OCI-LY1 (cell line): ENCODE measurements at regions not wholly inside any gene's neighbourhood (a gene's known extent, or its start where the extent isn't known, plus 50 kb on each side); places are given as distances from the start of the nearest gene placed in this dataset.
A peak's percentile ranks its signal among the peaks of the same experiment; 100 is the strongest.

Experiments
- H2AFZ ChIP-seq: fragments of 200-600 bp; sonication (generic), shearing (Covaris generic); 2 replicates; pipeline ENCODE4 v1.6.0; 2014; ENCODE audit warnings: antibody characterized with exemption, mild to moderate bottlenecking, low read length
- H3F3A ChIP-seq: fragments of 200-600 bp; sonication (generic), shearing (Covaris generic); 2 replicates; pipeline ENCODE4 v1.6.0; 2014; ENCODE audit warnings: mild to moderate bottlenecking, antibody characterized with exemption, low read length, moderate library complexity; ENCODE audit not compliant: insufficient read depth
- H3K27ac ChIP-seq: fragments of 200-600 bp; sonication (generic); 2 replicates; pipeline ENCODE4 v1.5.1; 2014; ENCODE audit warnings: low read length, mixed run types, mild to moderate bottlenecking, low read depth; ENCODE audit not compliant: poor library complexity, severe bottlenecking
- H3K27me3 ChIP-seq: fragments of 200-600 bp; sonication (generic); 2 replicates; pipeline ENCODE4 v1.6.0; 2014; ENCODE audit warnings: antibody characterized with exemption, mild to moderate bottlenecking, low read length, moderate library complexity; ENCODE audit not compliant: insufficient read depth
- H3K36me3 ChIP-seq: fragments of 200-600 bp; sonication (generic); 2 replicates; pipeline ENCODE4 v1.6.1; 2014; ENCODE audit warnings: mild to moderate bottlenecking, antibody characterized with exemption, low read length, moderate library complexity, mixed read lengths; ENCODE audit not compliant: insufficient read depth
- H3K4me1 ChIP-seq: fragments of 200-600 bp; sonication (generic); 2 replicates; pipeline ENCODE4 v1.5.1; 2014; ENCODE audit warnings: mild to moderate bottlenecking, low read length, moderate library complexity; ENCODE audit not compliant: insufficient read depth, severe bottlenecking
- H3K4me2 ChIP-seq: fragments of 200-600 bp; sonication (generic), shearing (Covaris generic); 2 replicates; pipeline ENCODE4 v1.6.1; 2014; ENCODE audit warnings: low read length
- H3K4me3 ChIP-seq: fragments of 200-600 bp; sonication (generic); 2 replicates; pipeline ENCODE4 v1.5.1; 2014; ENCODE audit warnings: low read length, low read depth, mild to moderate bottlenecking, mixed read lengths; ENCODE audit not compliant: poor library complexity, severe bottlenecking
- H3K79me2 ChIP-seq: fragments of 200-600 bp; shearing (Covaris generic); 2 replicates; pipeline ENCODE4 v1.6.1; 2016; ENCODE audit warnings: mixed run types, low read length, mixed read lengths; ENCODE audit not compliant: insufficient read depth
- H3K9ac ChIP-seq: fragments of 200-600 bp; sonication (generic), shearing (Covaris generic); 2 replicates; pipeline ENCODE4 v1.6.1; 2014; ENCODE audit warnings: mild to moderate bottlenecking, low read length, mixed read lengths
- H3K9me2 ChIP-seq: fragments of 200-600 bp; sonication (generic), shearing (Covaris generic); 2 replicates; pipeline ENCODE4 v1.6.1; 2014; ENCODE audit warnings: low read depth, mild to moderate bottlenecking, low read length, mixed read lengths
- H3K9me3 ChIP-seq: fragments of 200-600 bp; shearing (Covaris generic); 2 replicates; pipeline ENCODE4 v1.6.1; 2014; ENCODE audit warnings: low read length, mixed read lengths
- H4K20me1 ChIP-seq: fragments of 200-600 bp; sonication (generic), shearing (Covaris generic); 2 replicates; pipeline ENCODE4 v1.6.0; 2016; ENCODE audit warnings: mild to moderate bottlenecking, low read length; ENCODE audit not compliant: insufficient read depth
- CTCF ChIP-seq: fragments of 200-600 bp; sonication (generic), shearing (Covaris generic); IDR thresholded peaks from 2 replicates; pipeline ENCODE4 v1.5.1; 2017; ENCODE audit warnings: mild to moderate bottlenecking, antibody characterized with exemption, low read length, moderate library complexity, mixed read lengths
- EZH2 ChIP-seq: fragments of 200-600 bp; sonication (generic), shearing (Covaris generic); IDR thresholded peaks from 2 replicates; pipeline ENCODE4 v1.8.0; 2017; ENCODE audit warnings: borderline replicate concordance, mixed run types, mild to moderate bottlenecking, antibody characterized with exemption, low read length, moderate library complexity, mixed read lengths

- Histone ChIP-seq H3K4me1 (no peaks in the 10 kb centered on the region), H3K4me2 (no peak overlapping the region), H3K9me2 (no peaks in the 10 kb centered on the region), H3K9ac (no peak overlapping the region), H3K27me3 (no peaks in the 10 kb centered on the region), H3F3A (no peaks in the 10 kb centered on the region), H3K4me3 (no peak overlapping the region), H4K20me1 (no peaks in the 10 kb centered on the region), H3K9me3 (no peaks in the 10 kb centered on the region), H3K27ac (no peak overlapping the region), H3K36me3 (no peaks in the 10 kb centered on the region), H3K79me2 (no peaks in the 10 kb centered on the region), H2AFZ (no peak overlapping the region)
- no peak for TF ChIP-seq EZH2
- TF ChIP-seq CTCF = no peak
Measured at GRCh38 chr7:116095396-116095795, 64.8 kb upstream of the TFEC start.

GRCh38 chr7:116097365-116098009 lies 66.9 kb upstream of the TFEC start:
- H2AFZ ChIP-seq = no peak overlapping the region
- H3F3A ChIP-seq = no peaks in the 10 kb centered on the region
- H3K27me3 ChIP-seq = no peaks in the 10 kb centered on the region
- no peak overlapping the region for H3K27ac ChIP-seq
- no peaks in the 10 kb centered on the region for H4K20me1 ChIP-seq
- H3K9me3 ChIP-seq = no peaks in the 10 kb centered on the region
- H3K9me2 ChIP-seq = no peaks in the 10 kb centered on the region
- no peak overlapping the region for H3K4me3 ChIP-seq
- peak; percentile 37; the same call in 1 of the 2 replicates for TF ChIP-seq CTCF
- TF ChIP-seq EZH2 = no peak
- H3K36me3 ChIP-seq = no peaks in the 10 kb centered on the region
- H3K4me2 ChIP-seq = no peak overlapping the region
- H3K79me2 ChIP-seq = no peaks in the 10 kb centered on the region
- H3K9ac ChIP-seq = no peak overlapping the region
- H3K4me1 ChIP-seq = no peaks in the 10 kb centered on the region

GRCh38 chr7:116098175-116098574 lies 67.6 kb upstream of the TFEC start:
- no peaks in the 10 kb centered on the region for H3K36me3 ChIP-seq
- no peaks in the 10 kb centered on the region for H3K79me2 ChIP-seq
- TF ChIP-seq EZH2 = no peak
- no peaks in the 10 kb centered on the region for H3K9me3 ChIP-seq
- no peak overlapping the region for H2AFZ ChIP-seq
- no peak overlapping the region for H3K27ac ChIP-seq
- H3K4me2 ChIP-seq = no peak overlapping the region
- no peak overlapping the region for H3K9ac ChIP-seq
- H3K4me1 ChIP-seq = no peaks in the 10 kb centered on the region
- no peaks in the 10 kb centered on the region for H3F3A ChIP-seq
- H4K20me1 ChIP-seq = no peaks in the 10 kb centered on the region
- H3K4me3 ChIP-seq = no peak overlapping the region
- no peaks in the 10 kb centered on the region for H3K27me3 ChIP-seq
- H3K9me2 ChIP-seq = no peaks in the 10 kb centered on the region

- no peaks in the 10 kb centered on the region for H3F3A ChIP-seq
- no peaks in the 10 kb centered on the region for H3K36me3 ChIP-seq
- no peaks in the 10 kb centered on the region for H4K20me1 ChIP-seq
- H3K27ac ChIP-seq = no peak overlapping the region
- H3K4me1 ChIP-seq = no peaks in the 10 kb centered on the region
- H3K9me2 ChIP-seq = no peaks in the 10 kb centered on the region
- TF ChIP-seq CTCF = no peak
- no peak for TF ChIP-seq EZH2
- H3K9me3 ChIP-seq = no peaks in the 10 kb centered on the region
- no peaks in the 10 kb centered on the region for H3K27me3 ChIP-seq
- no peaks in the 10 kb centered on the region for H3K79me2 ChIP-seq
- no peak overlapping the region for H3K9ac ChIP-seq
- H3K4me3 ChIP-seq = no peak overlapping the region
- no peak overlapping the region for H2AFZ ChIP-seq
- no peak overlapping the region for H3K4me2 ChIP-seq
Measured at GRCh38 chr7:116100626-116101025, 70.1 kb upstream of the TFEC start.
